MCF 10A (cell line): ENCODE measurements at regions not wholly inside any gene's neighbourhood (a gene's known extent, or its start where the extent isn't known, plus 50 kb on each side); places are given as distances from the start of the nearest gene placed in this dataset.
"Not testable (repeated sequence)": the region's sequence is repeated elsewhere in the genome, so short reads cannot be mapped to it uniquely, and the experiment has no call there.

ENCODE experiments used
- BruUV-seq: library from RNA; stranded (reverse); fragments of 400-500 nt; replicated peaks from 2 replicates; lab custom pipeline; 2021; lab: Mats Ljungman, UMichigan
- CTCF ChIA-PET: fragments of 300-600 bp; sonication (Branson Sonifier 250); formaldehyde crosslinking; extraction: SDS; loops from one replicate; lab custom pipeline; 2021; ENCODE audit warnings: antibody characterized with exemption, inconsistent platforms; lab: Yijun Ruan, JAX
- POLR2A ChIA-PET: fragments of 300-600, 350-650 bp; sonication (Branson Sonifier 250); formaldehyde crosslinking; extraction: SDS; loops from one replicate; lab custom pipeline; 2020; ENCODE audit warnings: antibody characterized with exemption, inconsistent platforms; lab: Yijun Ruan, JAX
- DNase-seq: peaks from one replicate; pipeline ENCODE4 v3.0.0-alpha.2; 2018; ENCODE audit not compliant: unreplicated experiment
- H3K27ac Mint-ChIP-seq: one replicate; pipeline ENCODE4 v1.8.0; 2022; ENCODE audit warnings: mild to moderate bottlenecking, low read depth, mixed read lengths; ENCODE audit not compliant: unreplicated experiment
- H3K27me3 Mint-ChIP-seq: one replicate; pipeline ENCODE4 v1.8.0; 2022; ENCODE audit warnings: mixed read lengths; ENCODE audit not compliant: insufficient read depth, unreplicated experiment
- H3K36me3 Mint-ChIP-seq: one replicate; pipeline ENCODE4 v1.8.0; 2022; ENCODE audit warnings: mild to moderate bottlenecking, moderate library complexity, mixed read lengths; ENCODE audit not compliant: insufficient read depth, unreplicated experiment
- H3K4me1 Mint-ChIP-seq: one replicate; pipeline ENCODE4 v1.8.0; 2022; ENCODE audit warnings: mixed read lengths; ENCODE audit not compliant: insufficient read depth, unreplicated experiment
- H3K4me3 Mint-ChIP-seq: one replicate; pipeline ENCODE4 v1.8.0; 2022; ENCODE audit warnings: mild to moderate bottlenecking, moderate library complexity, mixed read lengths; ENCODE audit not compliant: unreplicated experiment
- H3K9me3 Mint-ChIP-seq: one replicate; pipeline ENCODE4 v1.8.0; 2022; ENCODE audit warnings: mixed read lengths; ENCODE audit not compliant: unreplicated experiment
- intact Hi-C: fragments of 100-400 bp; cut with micrococcal nuclease; formaldehyde crosslinking; loops from 2 replicates; pipeline ENCODE4 v1.14.1; 2022
- TF ChIP-seq, protein P1 (sequence below): fragments of 200-600 bp; IDR thresholded peaks from one replicate; pipeline ENCODE4 v1.8.0; 2022; ENCODE audit warnings: antibody characterized with exemption, mild to moderate bottlenecking; ENCODE audit not compliant: unreplicated experiment

DNA sequence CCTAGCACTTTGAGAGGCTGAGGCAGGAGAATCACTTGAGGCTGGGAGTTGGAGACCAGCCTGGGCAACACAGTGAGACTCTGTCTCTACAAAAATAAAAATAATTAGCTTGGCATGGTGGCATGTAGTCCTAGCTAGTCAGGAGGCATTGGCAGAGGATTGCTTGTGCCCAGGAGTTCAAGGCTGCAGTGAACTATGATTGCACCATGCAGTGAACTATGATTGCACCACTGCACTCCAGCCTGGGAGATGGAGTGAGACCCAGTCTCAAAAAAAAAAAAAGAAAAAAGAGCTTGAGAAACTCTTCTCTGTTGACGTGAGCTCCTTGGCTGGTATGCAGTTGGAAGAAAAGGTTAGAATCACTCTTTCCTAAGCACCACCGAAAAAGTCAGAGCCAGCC lies 125.1 kb upstream of the TNP1 start:
- ChIA-PET CTCF (interaction anchor here (0.6 to 0.7 kb wide), 2 partner anchors 268 to 743 kb away, joined by 3 to 4 read pairs; no protein-coding TSS in a partner anchor), POLR2A (no interaction called here)
- Mint-ChIP-seq H3K4me3 (no peak overlapping the region), H3K36me3 (no peaks in the 10 kb centered on the region), H3K4me1 (no peaks in the 10 kb centered on the region), H3K9me3 (peaks cover 4% of the 10 kb centered on the region), H3K27ac (no peak overlapping the region), H3K27me3 (peaks cover 23% of the 10 kb centered on the region)
- no TSS peak for BruUV-seq
- no peak for DNase-seq
- intact Hi-C loops: loop anchor here (10.0 kb wide), 1 partner anchor 530 kb away; no protein-coding TSS in a partner anchor
- TF ChIP-seq, protein P1, sequence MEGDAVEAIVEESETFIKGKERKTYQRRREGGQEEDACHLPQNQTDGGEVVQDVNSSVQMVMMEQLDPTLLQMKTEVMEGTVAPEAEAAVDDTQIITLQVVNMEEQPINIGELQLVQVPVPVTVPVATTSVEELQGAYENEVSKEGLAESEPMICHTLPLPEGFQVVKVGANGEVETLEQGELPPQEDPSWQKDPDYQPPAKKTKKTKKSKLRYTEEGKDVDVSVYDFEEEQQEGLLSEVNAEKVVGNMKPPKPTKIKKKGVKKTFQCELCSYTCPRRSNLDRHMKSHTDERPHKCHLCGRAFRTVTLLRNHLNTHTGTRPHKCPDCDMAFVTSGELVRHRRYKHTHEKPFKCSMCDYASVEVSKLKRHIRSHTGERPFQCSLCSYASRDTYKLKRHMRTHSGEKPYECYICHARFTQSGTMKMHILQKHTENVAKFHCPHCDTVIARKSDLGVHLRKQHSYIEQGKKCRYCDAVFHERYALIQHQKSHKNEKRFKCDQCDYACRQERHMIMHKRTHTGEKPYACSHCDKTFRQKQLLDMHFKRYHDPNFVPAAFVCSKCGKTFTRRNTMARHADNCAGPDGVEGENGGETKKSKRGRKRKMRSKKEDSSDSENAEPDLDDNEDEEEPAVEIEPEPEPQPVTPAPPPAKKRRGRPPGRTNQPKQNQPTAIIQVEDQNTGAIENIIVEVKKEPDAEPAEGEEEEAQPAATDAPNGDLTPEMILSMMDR: no peak

DNA sequence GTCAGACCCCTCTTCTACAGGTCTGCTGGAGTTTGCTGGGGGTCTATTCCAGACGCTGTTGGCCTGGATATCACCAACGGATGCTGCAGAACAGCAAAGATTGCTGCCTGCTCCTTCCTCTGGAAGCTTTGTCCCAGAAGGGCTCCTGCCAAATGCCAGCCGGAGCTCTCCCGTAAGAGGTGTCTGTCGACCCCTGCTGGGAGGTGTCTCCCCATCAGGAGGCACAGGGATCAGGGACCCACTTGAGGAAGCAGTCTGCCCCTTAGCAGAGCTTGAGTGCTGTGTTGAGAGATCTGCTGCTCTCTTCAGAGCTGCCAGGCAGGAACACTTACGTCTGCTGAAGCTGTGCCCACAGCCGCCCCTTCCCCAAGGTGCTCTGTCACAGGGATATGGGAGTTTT lies 122.1 kb upstream of the TNP1 start:
- POLR2A ChIA-PET, H3K4me3 Mint-ChIP-seq, H3K36me3 Mint-ChIP-seq, H3K27ac Mint-ChIP-seq, DNase-seq, H3K4me1 Mint-ChIP-seq, BruUV-seq, CTCF ChIA-PET: not testable (repeated sequence)
- Mint-ChIP-seq H3K27me3 (peaks cover 22% of the 10 kb centered on the region), H3K9me3 (peaks cover 10% of the 10 kb centered on the region)
- intact Hi-C loops: loop anchor here (10.0 kb wide), 1 partner anchor 533 kb away; no protein-coding TSS in a partner anchor

DNA sequence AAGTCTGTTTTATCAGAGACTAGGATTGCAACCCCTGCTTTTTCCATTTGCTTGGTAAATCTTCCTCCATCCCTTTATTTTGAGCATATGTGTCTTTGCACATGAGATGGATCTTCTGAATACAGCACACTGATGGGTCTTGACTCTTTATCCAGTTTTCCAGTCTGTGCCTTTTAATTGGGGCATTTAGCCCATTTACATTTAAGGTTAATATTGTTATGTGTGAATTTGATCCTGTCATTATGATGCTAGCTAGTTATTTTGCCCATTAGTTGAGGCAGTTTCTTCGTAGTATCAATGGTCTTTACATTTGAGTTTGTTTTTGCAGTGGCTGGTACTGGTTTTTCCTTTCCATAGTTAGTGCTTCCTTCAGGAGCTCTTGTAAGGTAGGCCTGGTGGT lies 120.6 kb upstream of the TNP1 start:
- peaks cover 10% of the 10 kb centered on the region for H3K9me3 Mint-ChIP-seq
- H3K36me3 Mint-ChIP-seq, H3K4me3 Mint-ChIP-seq, H3K27ac Mint-ChIP-seq, DNase-seq, BruUV-seq, CTCF ChIA-PET, H3K4me1 Mint-ChIP-seq: not testable (repeated sequence)
- intact Hi-C loops: loop anchor here (10.0 kb wide), 1 partner anchor 534 kb away; no protein-coding TSS in a partner anchor
- POLR2A ChIA-PET: interaction anchor here (0.6 kb wide), 1 partner anchor 52 kb away, joined by 3 read pairs; no protein-coding TSS in a partner anchor
- peaks cover 22% of the 10 kb centered on the region for H3K27me3 Mint-ChIP-seq

DNA sequence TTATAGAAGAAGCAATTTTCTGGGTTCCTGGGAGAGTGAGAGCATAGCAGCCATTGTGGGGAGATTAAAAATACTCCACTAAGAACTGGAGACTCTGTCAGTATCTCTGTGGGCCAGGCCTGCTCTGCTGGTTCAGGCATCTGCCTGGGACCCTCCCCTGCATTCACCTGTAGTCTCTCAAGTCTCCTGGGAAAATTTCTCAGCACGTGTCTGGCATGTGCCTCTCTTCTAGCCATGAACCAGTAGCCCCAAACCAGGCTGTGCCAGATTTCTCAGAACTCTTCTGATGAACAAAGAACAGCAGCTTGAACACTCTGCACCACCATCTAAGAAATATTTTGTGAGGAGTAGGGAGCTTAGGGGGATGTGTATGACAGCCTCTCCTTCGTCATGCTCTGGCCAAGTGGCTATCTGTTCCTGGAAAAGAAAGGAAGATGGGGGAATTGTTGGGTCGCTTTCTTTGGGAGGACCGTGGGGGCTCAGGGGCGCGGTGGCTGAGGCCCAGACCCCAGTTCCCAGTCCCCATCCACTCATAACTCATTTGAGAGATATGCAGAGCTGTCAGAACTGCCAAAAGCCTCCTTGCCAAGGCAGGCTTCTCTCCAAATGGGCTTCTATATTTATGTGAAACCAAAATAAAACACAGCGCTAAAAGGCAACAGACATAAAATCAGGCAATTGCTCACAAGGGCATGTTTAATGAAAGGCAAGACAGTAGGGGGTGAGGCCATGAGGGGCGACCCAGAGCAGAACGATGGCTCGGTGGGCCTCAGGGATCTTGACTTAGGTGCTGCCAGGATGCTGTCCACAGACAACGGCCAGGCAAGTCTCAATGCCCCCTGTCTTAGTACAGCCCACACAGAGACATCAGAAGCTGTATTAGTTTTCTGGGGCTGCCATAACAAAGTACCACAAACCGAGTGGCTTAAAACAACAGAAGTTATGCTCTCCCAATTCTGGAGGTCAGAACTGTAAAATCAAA lies 114.7 kb upstream of the TNP1 start:
- no peak for DNase-seq
- POLR2A ChIA-PET: no interaction called here
- no peak overlapping the region for H3K4me3 Mint-ChIP-seq
- H3K27ac Mint-ChIP-seq: no peak overlapping the region
- no peaks in the 10 kb centered on the region for H3K4me1 Mint-ChIP-seq
- H3K27me3 Mint-ChIP-seq: peaks cover 13% of the 10 kb centered on the region
- H3K36me3 Mint-ChIP-seq: no peaks in the 10 kb centered on the region
- intact Hi-C loops: no loop called here
- TF ChIP-seq, protein P1: no peak
- BruUV-seq: no TSS peak
- CTCF ChIA-PET: no interaction called here
- peaks cover 3% of the 10 kb centered on the region for H3K9me3 Mint-ChIP-seq

DNA sequence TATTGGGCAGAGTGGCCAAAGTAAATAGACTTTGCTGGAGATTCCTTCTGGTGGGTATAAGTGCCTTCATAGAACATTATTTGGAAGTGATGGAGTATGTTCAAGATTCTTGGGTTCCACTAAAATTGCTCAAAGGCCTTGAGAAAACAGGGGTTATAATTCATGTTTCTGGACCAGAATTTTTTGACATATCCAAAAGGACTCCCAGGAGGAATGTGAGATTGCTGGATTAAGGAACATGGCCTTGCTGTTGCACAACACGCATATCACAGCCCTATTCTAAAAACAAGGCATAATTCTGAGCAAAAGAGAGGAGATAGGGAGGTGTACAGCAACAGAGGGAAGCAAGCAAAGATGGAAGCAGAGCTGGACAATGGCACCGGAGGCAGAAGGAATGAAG lies 111.7 kb upstream of the TNP1 start:
- H3K9me3 Mint-ChIP-seq: no peaks in the 10 kb centered on the region
- intact Hi-C loops: no loop called here
- DNase-seq: no peak
- peaks cover 16% of the 10 kb centered on the region for H3K27me3 Mint-ChIP-seq
- BruUV-seq: no TSS peak
- TF ChIP-seq, protein P1: no peak
- no peaks in the 10 kb centered on the region for H3K36me3 Mint-ChIP-seq
- CTCF ChIA-PET: no interaction called here
- no peak overlapping the region for H3K4me3 Mint-ChIP-seq
- POLR2A ChIA-PET: interaction anchor here (0.6 kb wide), 1 partner anchor 20 kb away, joined by 3 read pairs; no protein-coding TSS in a partner anchor
- H3K4me1 Mint-ChIP-seq: no peaks in the 10 kb centered on the region
- no peak overlapping the region for H3K27ac Mint-ChIP-seq
